GM18870 (cell line): ENCODE measurements at regions not wholly inside any gene's neighbourhood (a gene's known extent, or its start where the extent isn't known, plus 50 kb on each side); places are given as distances from the start of the nearest gene placed in this dataset.

ENCODE experiments used
- ATAC-seq: cut with Tn5 transposase; IDR thresholded peaks from one replicate; pipeline ENCODE4 v1.9.1; 2021; ENCODE audit warnings: moderate library complexity; ENCODE audit not compliant: unreplicated experiment

DNA sequence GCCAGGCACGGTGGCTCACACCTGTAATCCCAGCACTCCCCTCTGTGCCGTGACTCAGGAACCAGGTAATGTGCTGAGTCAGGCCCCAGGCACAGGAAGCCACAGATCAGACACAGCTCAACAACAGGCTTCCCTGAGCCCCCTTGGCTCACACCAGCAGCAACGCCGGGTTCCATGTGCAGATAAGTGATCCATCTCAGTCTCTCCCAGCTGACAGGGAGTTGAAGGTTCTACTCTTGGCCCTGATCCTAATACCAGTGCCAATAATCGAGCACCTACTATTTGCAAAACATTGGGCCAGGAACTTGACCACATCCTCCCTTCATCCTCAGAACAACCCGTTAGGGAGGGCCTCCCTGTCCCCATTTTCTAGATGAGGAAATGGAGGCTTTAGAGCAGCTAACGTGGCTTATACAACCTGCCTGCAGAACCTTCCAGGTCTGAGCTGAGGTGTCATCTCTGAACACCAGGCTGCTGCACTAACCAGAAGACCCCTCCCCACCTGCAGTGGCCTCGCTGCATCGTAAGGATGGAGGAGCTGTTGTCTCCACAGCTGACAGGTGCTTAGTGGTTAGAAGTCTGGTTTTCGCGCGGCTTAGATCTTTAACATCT lies 64.8 kb upstream of the AMZ2 start:
- ATAC-seq, result no peak

DNA sequence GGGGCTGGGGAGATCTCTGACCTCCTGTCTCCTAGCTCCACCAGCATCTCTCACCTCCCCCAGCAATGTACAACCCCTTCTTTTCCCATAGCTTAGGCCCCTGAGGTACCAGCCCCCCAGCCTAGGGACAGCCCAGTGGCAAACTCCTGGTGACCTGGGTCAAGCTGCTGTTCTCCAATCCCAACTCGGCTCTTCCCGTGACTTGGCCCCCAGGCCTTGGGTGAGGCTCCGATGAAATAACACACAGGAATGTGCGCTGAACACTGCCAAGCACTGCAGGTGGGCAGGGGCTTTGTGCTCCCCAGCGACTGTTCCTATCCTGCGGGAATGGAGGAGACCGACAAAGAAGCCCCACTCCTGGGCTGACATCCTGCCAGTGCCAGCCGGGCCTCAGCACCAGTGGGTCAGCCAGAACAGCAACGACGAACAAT lies 63.7 kb upstream of the AMZ2 start:
- no peak for ATAC-seq

DNA sequence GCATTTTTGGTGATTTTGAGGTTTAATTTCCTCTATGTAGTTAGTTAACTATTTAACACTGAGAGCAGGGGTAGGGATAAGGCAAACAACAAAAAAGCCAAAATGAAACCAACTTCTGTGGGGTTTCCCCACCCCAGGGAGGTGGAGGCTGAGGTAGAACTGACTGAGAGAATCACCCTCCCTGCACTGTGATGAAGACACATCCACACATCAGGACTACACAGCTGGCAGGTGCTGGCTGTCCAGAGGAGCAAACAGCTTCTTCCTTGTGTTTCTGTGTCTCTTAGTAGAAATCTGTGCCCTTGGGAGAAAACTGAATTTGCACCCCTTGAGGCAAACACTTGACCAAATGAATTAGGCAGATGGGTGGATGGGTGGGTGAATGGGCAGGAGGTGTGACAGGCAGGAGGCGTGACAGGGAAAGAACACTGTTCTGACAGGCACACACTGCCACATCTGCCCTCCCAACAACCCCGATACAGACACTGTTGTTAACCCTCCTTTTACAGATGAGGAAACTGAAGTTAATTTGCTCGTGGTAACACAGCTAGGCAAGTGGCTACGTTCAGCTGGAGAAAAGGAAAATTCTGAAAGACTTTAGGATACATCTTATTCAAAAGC lies 62.9 kb upstream of the AMZ2 start:
- peak; percentile 69 for ATAC-seq

DNA sequence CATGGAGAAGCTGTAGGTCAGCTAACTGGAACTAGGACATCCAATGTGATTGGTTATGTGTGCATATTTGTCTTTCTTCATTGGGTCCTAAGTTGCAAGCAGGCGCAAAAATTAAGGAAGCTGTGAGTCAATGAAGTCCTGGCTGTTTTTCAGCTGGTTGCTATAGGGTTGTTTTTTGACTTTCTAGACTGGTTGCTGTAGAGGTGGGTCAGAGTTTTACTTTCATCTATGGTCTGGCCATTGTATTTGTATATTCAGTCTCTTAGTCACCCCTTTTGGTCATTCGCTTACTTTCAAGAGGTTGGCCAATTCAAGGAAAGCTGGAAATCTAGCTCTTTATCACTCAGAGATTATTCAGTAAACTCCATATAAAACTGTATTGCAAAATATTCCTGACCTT lies 62.0 kb upstream of the AMZ2 start:
- no peak for ATAC-seq

DNA sequence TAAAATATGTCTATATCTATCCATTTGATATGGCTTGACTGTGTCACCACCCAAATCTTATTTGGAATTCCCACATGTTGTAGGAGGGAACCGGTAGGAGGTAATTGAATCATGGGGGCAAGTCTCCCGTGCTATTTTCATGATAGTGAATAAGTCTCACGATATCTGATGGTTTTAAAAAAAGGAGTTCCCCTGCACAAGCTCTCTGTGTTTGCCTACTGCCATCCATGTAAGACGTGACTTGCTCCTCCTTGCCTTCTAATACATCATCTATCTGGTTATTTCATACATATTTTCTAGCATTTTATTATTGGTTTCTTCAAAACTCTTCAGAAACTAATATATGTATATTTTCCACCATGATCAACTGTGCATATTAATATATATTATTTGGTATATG lies 57.3 kb upstream of the AMZ2 start:
- no peak for ATAC-seq

DNA sequence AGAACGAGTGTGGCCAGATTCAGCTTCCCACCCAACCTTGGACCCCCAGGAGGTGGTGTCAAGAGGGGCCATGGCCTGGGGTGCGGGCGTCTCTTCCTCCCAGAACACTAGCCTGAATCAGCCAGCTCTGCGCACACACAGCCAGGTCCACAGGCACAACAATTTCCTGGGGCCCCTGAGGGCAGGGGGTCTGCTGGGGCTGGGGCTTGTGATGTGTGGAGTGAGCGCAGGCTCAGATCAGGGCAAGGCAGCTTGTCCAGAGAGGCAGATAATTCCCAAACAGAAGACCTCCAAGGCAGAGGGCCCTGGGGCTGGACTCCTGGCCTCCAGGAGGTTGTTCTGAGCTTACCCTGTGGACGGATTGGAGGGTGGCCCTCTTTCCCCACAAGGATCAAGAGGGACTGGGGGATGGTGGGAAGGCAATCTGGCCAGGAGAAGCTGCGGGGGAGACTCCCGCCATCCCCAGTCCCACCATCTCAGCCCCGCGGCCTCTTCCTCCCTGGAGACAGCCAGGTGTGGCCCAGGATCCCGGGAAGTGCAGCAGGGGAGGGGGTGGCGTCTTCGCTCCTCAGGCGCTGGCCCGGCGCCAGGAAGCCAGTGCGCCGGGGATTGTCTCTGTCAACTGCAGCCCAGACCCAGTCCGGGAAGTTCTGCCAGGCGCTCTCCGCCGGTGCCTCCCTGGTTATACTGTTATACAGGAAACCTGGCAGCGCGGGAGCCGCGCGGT lies 52.0 kb upstream of the AMZ2 start:
- no peak for ATAC-seq

DNA sequence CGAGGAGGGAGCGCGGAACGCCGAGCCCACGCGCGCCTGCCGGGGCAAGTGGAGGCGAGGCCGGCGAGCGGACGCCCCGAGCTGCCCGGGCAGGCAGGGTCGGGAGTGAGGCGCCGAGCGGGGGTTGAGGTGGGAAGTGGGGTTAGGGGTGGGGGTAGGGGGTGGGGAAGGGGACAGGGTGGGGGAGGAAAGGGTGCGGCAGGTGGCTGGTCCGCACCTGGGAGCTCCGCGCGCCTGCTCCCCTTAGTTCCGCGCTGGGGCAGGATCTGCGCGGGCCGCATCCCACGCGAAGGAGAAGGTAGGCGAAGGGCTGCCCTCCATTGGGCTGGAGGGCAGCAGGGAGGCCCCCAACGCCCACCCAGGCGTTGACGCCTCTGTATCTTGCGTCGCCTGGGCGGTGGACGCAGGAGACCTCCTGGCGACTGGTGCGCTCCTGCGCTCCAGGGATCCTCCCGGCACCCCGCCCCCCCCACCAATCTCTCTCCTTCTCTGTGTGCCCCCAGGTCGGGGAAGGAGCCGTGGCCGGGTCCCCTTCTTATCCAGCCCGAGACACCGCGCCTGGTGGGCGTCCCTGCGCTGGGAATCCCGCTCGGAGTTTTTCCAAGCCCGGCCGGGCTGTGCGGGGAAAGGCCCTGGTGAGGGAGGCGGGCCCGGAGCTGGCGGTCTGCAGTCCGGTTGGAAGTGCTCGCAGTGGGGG lies 51.3 kb upstream of the AMZ2 start:
- ATAC-seq, result no peak

DNA sequence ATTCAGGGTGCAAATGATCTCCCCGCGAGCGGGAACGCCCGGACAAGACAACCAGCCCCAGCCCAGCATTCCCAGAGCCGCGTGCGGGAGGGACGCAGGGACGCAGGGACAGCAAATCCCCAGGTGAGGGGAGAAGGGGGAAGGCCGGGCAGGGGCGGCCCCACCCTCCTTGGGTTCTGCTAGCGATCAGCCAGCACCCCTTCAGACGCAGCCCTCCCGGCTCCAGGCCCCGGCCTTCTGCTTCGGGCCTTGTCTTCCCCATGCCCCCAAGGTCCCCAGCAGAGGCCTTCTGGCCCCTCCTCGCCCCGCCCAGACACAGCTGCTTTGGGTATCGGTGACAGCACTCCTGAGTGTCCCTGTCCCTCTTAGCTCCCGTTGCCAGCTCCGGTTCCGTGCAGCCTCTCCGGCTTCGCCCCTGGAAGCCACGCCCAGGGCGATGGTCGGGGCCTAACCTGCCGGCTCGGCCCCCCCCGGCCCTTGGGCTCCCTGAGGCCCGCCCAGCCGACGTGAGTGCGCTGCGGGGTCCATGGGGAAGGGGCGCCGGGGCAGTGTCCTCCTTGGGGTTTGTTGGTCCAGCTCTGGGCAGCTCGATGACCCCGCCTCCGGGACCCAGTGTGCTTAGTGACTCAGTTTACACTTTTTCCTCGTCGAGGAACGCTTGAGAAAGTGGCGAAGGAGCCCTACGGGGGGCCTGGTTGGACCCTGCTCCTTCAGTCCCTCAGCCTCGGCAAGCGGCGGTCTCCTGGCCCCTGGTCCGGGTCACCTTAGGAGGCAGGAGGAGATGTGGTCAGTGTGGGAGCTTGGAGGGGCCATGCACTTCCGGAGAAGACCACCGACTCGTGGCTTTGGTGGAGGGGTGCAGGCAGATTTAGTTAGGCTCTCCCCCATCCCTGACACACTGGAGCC lies 50.5 kb upstream of the AMZ2 start:
- no peak for ATAC-seq

DNA sequence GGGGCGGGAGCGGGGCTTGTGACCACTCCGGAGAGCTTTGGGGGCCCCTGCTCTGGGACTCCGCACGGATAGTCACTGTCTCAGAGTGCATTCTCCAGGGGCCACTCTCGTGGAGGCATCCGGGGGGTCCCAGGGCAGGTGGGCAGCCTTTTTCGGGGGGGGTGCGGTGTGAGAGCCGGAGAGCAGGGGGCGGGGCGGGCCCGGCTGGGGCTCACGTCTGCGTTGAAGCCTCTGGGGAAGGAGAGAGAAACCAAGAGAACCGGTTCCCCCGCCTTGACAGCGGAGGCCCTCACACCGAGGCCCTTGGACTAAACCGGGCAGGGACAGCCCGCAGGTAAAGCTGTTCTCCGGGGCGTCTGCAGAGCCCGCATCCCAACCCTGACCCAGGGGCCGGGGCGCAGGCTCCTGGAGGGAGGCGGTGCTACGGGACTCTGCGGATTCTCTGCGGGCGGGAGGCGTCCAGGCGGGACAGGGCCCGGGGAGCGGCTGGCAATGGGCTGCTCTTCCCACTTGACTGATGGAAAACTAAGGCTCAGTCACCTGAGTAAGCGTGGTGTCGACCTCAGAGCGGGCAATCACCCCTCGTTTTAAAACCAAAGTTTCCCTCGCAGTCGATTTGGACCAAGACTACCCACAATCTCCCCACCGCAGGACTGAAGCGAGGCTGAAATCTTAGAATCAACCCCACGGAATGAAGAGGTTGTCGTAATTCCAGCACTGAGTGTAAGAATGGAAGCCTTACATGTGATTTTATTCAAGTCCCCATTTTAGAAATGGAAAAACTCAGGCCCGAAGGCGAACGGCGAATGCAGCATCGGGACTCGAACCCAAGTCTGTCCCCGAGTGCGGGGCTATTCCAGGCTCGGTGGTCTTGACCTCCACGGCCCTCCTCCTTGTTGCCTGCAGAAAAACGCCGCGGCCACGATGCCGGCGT lies 49.6 kb upstream of the AMZ2 start:
- ATAC-seq, result no peak
